ENCODE measurements at regions not wholly inside any gene's neighbourhood (a gene's known extent, or its start where the extent isn't known, plus 50 kb on each side); places are given as distances from the start of the nearest gene placed in this dataset.

- Histone ChIP-seq H3K27me3 (no peaks in the 10 kb centered on the region), H3K9me3 (no peaks in the 10 kb centered on the region), H3K4me1 (peaks cover 0 to 14% (median 14%) of the 10 kb centered on the region in 4 donors), H3K4me3 (no peak overlapping the region), H3K27ac (replicated peaks in 1 of 4) (no peak overlapping the region), H3K36me3 (no peaks in the 10 kb centered on the region)
- intact Hi-C loops (cut with DNase I), result no loop called here
- TF ChIP-seq CTCF (IDR thresholded peaks at IDR 0.05) (no peak), POLR2AphosphoS5 (IDR thresholded peaks at IDR 0.05) (no peak), EP300 (IDR thresholded peaks at IDR 0.05) (no peak), POLR2A (IDR thresholded peaks at IDR 0.05; ENCODE audit: low read depth) (no peak)
- WGBS, result 66% methylated on average over 2 of the region's 2 CpGs
- DNase-seq (ENCODE audit: extremely low spot score), result no peak
Measured at GRCh38 chr1:94716965-94717364, 103.2 kb upstream of the SLC44A3 start.

- no peak overlapping the region for H3K27ac ChIP-seq (replicated peaks in 1 of 4)
Measured at GRCh38 chr1:94715321-94715720, 104.8 kb upstream of the SLC44A3 start.

GRCh38 chr1:94714552-94714951 lies 105.6 kb upstream of the SLC44A3 start:
- Histone ChIP-seq H3K4me3 (no peak overlapping the region), H3K36me3 (no peaks in the 10 kb centered on the region), H3K27me3 (no peaks in the 10 kb centered on the region), H3K27ac (replicated peaks in 1 of 4) (peak overlapping the region in 3 of 4 donors; percentile 21 to 65 (median 56)), H3K4me1 (peaks cover 0 to 14% (median 14%) of the 10 kb centered on the region in 4 donors), H3K9me3 (no peaks in the 10 kb centered on the region)
- TF ChIP-seq CTCF (IDR thresholded peaks at IDR 0.05) (no peak), POLR2A (IDR thresholded peaks at IDR 0.05; ENCODE audit: low read depth) (no peak), EP300 (IDR thresholded peaks at IDR 0.05) (no peak), POLR2AphosphoS5 (IDR thresholded peaks at IDR 0.05) (no peak)
- intact Hi-C loops (cut with DNase I), result no loop called here
- peak; percentile 64 for DNase-seq (ENCODE audit: extremely low spot score)
- WGBS, result 95% methylated on average over 4 of the region's 4 CpGs

More at GRCh38 chr1:94715321-94715720, 104.8 kb upstream of the SLC44A3 start:
- peaks cover 0 to 14% (median 14%) of the 10 kb centered on the region in 4 donors for H3K4me1 ChIP-seq
- no peaks in the 10 kb centered on the region for H3K27me3 ChIP-seq
- no peaks in the 10 kb centered on the region for H3K36me3 ChIP-seq
- TF ChIP-seq CTCF (IDR thresholded peaks at IDR 0.05) (no peak), EP300 (IDR thresholded peaks at IDR 0.05) (no peak), POLR2AphosphoS5 (IDR thresholded peaks at IDR 0.05) (no peak), POLR2A (IDR thresholded peaks at IDR 0.05; ENCODE audit: low read depth) (no peak)
- H3K9me3 ChIP-seq, result no peaks in the 10 kb centered on the region
- 90% methylated on average over 5 of the region's 5 CpGs for WGBS
- H3K4me3 ChIP-seq, result no peak overlapping the region
- peak; percentile 83 for DNase-seq (ENCODE audit: extremely low spot score)
- intact Hi-C loops (cut with DNase I), result no loop called here

- DNase-seq (ENCODE audit: extremely low spot score), result peak; percentile 70
- Histone ChIP-seq H3K4me1 (peaks cover 0 to 14% (median 14%) of the 10 kb centered on the region in 4 donors), H3K36me3 (no peaks in the 10 kb centered on the region), H3K9me3 (no peaks in the 10 kb centered on the region), H3K27me3 (no peaks in the 10 kb centered on the region), H3K4me3 (no peak overlapping the region), H3K27ac (replicated peaks in 1 of 4) (peak overlapping the region; percentile 21 to 65 (median 48))
- intact Hi-C loops (cut with DNase I), result no loop called here
- no peak for TF ChIP-seq CTCF (IDR thresholded peaks at IDR 0.05)
- no peak for TF ChIP-seq POLR2A (IDR thresholded peaks at IDR 0.05; ENCODE audit: low read depth)
- no peak for TF ChIP-seq POLR2AphosphoS5 (IDR thresholded peaks at IDR 0.05)
- no peak for TF ChIP-seq EP300 (IDR thresholded peaks at IDR 0.05)
- WGBS, result 96% methylated on average over 5 of the region's 5 CpGs
Measured at GRCh38 chr1:94714152-94714551, 106.0 kb upstream of the SLC44A3 start.
